CD4-positive, alpha-beta T cell treated with Interleukin-6 for 4 hours (primary cell): ENCODE measurements at regions not wholly inside any gene's neighbourhood (a gene's known extent, or its start where the extent isn't known, plus 50 kb on each side); places are given as distances from the start of the nearest gene placed in this dataset.

Experiments used
- DNase-seq: peaks from one replicate; pipeline ENCODE4 v3.0.0-alpha.2; 2020; ENCODE audit warnings: mixed read lengths

GRCh38 chr4:19010761-19011160, 989.2 kb upstream of the LCORL start:
- no peak for DNase-seq

GRCh38 chr4:19009881-19010280, 988.3 kb upstream of the LCORL start:
- no peak for DNase-seq

- no peak for DNase-seq
Observed at GRCh38 chr4:19005211-19005610, 983.7 kb upstream of the LCORL start.

GRCh38 chr4:19002170-19002569, 980.6 kb upstream of the LCORL start:
- no peak for DNase-seq

- DNase-seq, result no peak
Observed at GRCh38 chr4:18999595-18999994, 978.0 kb upstream of the LCORL start.

GRCh38 chr4:18981234-18981615, 959.7 kb upstream of the LCORL start:
- no peak for DNase-seq

GRCh38 chr4:18980516-18981233, 959.1 kb upstream of the LCORL start:
- DNase-seq, result no peak

GRCh38 chr4:18976884-18977283, 955.3 kb upstream of the LCORL start:
- DNase-seq, result no peak

GRCh38 chr4:18975916-18976808, 954.6 kb upstream of the LCORL start:
- DNase-seq, result no peak

- DNase-seq, result no peak
Observed at GRCh38 chr4:18973296-18973695, 951.7 kb upstream of the LCORL start.

- no peak for DNase-seq
Observed at GRCh38 chr4:18961879-18962278, 940.3 kb upstream of the LCORL start.

- no peak for DNase-seq
Observed at GRCh38 chr4:18961266-18961665, 939.7 kb upstream of the LCORL start.

- no peak for DNase-seq
Observed at GRCh38 chr4:18957716-18958115, 936.2 kb upstream of the LCORL start.

- no peak for DNase-seq
Observed at GRCh38 chr4:18954538-18954937, 933.0 kb upstream of the LCORL start.

- no peak for DNase-seq
Observed at GRCh38 chr4:18953613-18954012, 932.1 kb upstream of the LCORL start.

GRCh38 chr4:18945464-18945863, 923.9 kb upstream of the LCORL start:
- no peak for DNase-seq

- no peak for DNase-seq
Observed at GRCh38 chr4:18942874-18943273, 921.3 kb upstream of the LCORL start.

GRCh38 chr4:18938343-18939099, 917.0 kb upstream of the LCORL start:
- DNase-seq, result no peak

- DNase-seq, result no peak
Observed at GRCh38 chr4:18937746-18938145, 916.2 kb upstream of the LCORL start.

GRCh38 chr4:18937080-18937479, 915.5 kb upstream of the LCORL start:
- DNase-seq, result no peak

GRCh38 chr4:18935659-18936345, 914.2 kb upstream of the LCORL start:
- no peak for DNase-seq

- no peak for DNase-seq
Observed at GRCh38 chr4:18934197-18934596, 912.6 kb upstream of the LCORL start.
